ENCODE measurements at regions not wholly inside any gene's neighbourhood (a gene's known extent, or its start where the extent isn't known, plus 50 kb on each side); places are given as distances from the start of the nearest gene placed in this dataset.
"Not testable (repeated sequence)": the region's sequence is repeated elsewhere in the genome, so short reads cannot be mapped to it uniquely, and the experiment has no call there.

- DNase-seq, result no peak
Measured at GRCh38 chr10:83371696-83372490, 767.4 kb upstream of the GHITM start.

- no peak for DNase-seq
Measured at GRCh38 chr10:83372646-83373045, 766.7 kb upstream of the GHITM start.

DNA sequence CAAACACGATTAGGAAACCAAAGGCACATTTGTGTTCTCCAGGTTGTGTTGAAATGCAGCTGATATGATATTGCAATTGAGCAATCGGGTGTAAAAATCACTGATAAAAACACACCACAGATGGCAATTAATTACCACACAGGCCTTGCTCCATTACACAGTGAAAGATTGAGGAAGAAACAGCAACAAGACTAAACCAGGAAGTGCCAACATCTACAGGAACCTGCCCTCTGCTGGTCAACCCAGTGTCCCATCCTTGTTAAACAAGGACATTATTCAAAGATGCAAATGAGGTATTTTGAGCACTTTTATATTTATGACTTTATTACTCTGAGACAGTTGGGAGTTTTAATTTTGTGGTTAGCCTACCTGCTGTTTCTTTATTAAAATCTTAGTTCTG is 765.6 kb upstream of the GHITM start:
- DNase-seq, result no peak

DNA sequence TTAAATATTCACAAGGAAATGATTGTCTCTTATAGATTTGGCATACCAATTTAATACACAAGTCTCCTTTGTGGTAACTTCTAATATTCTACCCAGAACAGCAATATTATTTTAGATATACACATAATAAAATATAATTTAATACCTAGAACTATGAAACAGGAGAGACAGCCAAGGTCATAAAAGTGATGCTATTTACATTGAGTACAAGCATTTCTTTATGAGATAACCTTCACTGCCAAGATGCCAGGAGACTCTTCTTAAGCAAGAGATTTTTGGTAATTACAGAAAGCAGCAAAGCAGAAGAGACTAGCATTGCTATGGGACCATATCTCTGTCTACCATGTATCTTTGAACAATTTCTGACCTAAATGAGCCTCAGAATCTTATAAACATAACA is 764.6 kb upstream of the GHITM start:
- no peak for DNase-seq

- no peak for DNase-seq
Measured at GRCh38 chr10:83375274-83375673, 764.0 kb upstream of the GHITM start.

DNA sequence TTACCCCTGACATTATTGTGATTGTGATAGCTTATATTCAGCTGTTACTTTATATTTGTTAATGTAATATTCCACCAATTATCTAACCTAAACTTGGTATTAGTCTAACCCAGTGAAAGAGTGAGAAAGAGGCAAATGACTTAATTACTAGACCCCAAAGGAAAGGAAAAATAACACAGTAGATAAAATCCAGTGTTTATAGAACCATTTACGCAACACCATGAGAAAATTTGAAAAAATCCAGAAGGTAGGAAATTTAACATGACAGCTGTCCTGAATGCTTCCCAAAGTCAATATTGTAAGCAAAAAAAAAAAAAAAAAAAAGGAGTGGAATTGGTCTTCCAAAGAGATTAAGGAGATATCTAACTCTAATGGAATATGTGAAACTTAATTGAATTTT is 741.5 kb upstream of the GHITM start:
- DNase-seq, result no peak

GRCh38 chr10:83410570-83410969 is 728.7 kb upstream of the GHITM start:
- no peak for DNase-seq

DNA sequence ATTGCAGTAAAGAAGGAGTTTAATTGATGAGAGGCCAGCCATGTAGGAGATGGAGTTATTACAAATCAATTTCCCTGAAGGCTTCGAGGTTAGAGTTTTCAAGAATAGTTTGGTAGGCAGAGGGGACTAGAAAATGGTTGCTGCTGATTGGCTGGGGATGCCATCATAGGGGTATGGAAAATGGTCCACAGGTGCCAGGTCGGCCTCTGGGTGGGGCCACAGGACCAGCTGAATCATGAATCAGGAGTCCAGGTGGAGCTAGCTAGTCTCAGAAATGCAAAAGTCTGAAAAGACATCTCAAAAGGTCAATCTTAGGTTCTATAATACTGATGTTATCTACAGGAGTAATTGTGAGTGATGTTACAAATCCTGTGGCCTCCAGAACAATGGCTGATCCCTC is 714.0 kb upstream of the GHITM start:
- no peak for DNase-seq

DNA sequence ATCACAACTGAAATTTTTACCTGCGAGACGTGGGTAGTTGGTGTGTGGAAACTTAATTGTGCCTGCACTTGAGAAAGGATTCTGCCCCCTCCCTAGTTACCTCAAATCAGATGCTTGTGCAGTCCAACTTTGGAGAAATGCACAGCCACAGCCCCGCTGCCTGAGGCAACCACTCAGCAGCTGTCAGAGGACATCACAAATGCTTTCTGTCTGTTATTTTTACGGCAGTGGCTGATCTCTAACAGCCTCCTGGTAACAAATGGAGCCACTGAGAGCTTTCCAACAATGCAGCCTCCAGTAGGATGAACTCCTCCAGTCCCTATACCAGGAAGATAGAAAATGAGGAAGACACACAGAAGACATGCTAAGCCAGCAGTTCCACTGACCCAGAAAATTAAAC is 712.2 kb upstream of the GHITM start:
- no peak for DNase-seq

GRCh38 chr10:83432261-83433045 is 706.9 kb upstream of the GHITM start:
- DNase-seq, result no peak

GRCh38 chr10:83433705-83434104 is 705.6 kb upstream of the GHITM start:
- no peak for DNase-seq

GRCh38 chr10:83448013-83448412 is 691.3 kb upstream of the GHITM start:
- DNase-seq, result no peak

GRCh38 chr10:83458611-83459010 is 680.7 kb upstream of the GHITM start:
- no peak for DNase-seq

DNA sequence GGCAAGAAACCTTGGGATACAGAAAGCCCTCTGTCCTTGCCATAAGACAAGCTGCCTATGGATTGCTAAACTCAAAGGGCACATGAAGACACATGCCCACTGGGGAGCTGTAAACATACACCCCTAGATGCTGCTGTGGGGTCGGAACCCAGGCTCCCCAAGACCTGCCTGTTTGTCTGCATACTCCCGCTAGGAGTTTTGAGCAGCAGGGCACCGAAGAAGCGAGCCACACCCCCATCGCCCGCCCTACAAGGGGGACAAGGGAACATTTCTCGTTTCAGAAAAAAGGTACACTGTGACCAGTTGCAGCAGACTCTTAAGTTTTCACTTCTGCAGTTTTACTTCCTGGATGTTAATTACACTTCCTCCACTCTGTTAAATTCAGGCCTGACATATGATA is 680.2 kb upstream of the GHITM start:
- no peak for DNase-seq

GRCh38 chr10:83469728-83470331 is 669.5 kb upstream of the GHITM start:
- DNase-seq, result no peak

DNA sequence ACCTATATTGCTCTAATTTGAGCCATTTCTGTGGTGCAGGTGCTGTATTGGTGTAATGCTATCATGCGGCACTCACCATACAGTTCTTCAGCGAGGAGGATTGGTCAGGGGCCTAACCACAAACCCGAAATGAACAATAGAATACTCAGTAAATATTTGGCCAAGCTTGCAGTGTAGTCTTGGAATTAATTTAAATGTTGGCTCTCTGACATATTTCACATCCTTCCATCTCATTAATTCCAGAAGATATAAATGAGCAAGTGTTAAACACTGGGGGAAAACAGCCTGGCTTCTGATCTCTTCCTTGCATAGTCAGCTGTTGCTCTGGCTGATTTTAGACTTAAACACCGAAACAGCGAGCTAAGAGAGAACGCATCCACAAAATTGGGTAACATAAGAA is 663.1 kb upstream of the GHITM start:
- DNase-seq, result no peak

- no peak for DNase-seq
Measured at GRCh38 chr10:83489161-83489560, 650.1 kb upstream of the GHITM start.

DNA sequence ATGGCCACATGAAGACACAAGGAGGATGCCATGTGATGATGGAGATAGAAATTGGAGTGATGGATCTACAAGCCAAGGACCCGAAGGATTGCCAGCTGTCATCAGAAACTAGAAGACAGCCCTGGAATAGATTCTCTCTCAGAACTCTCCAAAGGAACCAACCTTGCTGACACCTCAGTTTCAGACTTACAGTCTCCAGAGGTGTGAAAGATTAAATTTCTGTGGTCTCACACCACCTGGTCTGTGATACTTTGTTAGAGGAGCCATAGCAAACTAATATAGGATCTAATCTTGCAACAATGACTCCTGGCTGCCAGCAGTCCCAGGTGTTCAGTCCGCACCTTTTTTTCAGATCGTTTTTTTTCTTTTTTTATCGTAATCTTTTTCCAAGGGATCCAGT is 647.3 kb upstream of the GHITM start:
- no peak for DNase-seq

DNA sequence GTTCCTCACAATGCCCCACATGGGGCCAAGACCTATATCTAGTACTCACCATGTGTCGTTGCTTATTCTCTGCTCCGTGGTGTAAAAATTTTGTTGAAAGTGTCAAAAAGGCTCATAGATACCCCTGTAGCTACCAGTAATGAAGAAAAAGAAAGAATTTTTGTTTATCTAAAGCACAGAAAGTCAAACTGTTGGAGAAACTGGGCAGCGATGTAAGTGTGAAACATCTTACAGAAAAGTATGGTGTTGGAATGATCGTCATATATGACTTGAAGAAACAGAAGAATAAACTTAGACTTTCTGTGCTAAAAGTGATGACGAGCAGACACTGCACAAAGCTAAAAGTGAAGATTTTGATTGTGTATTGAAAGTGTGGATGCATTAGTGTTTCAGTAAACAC is 626.6 kb upstream of the GHITM start:
- no peak for DNase-seq

- DNase-seq, result no peak
Measured at GRCh38 chr10:83515001-83515400, 624.3 kb upstream of the GHITM start.

DNA sequence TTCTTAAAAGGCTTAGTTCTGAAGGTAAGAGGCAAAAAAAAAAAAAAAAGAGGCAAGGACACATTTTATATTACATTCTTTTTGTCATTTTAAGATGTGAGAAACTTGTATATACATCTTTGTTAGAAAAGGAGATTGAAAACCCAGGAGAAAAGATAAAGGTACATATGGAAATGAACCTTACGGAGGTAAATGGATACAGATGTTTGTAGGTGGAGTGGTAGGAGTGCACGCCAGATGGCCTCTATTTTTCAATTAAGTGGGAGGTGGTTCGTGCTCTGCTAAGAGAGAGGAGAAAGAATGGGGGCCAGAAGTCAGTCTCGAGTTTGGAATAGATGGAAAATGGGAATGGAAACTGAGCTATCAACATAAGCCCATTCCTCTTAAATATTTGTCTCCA is 622.5 kb upstream of the GHITM start:
- DNase-seq, result no peak

GRCh38 chr10:83517456-83517855 is 621.9 kb upstream of the GHITM start:
- DNase-seq, result no peak

- DNase-seq, result no peak
Measured at GRCh38 chr10:83518779-83519178, 620.5 kb upstream of the GHITM start.

- not testable (repeated sequence) for DNase-seq
Measured at GRCh38 chr10:83520386-83520785, 618.9 kb upstream of the GHITM start.
